Fibroblast of pulmonary artery (primary cell): ENCODE measurements at regions not wholly inside any gene's neighbourhood (a gene's known extent, or its start where the extent isn't known, plus 50 kb on each side); places are given as distances from the start of the nearest gene placed in this dataset.

Experiments used
- DNase-seq: peaks from one replicate; pipeline ENCODE4 v3.0.0-alpha.2; 2010; ENCODE audit warnings: low read depth
- H3K4me3 ChIP-seq: replicated peaks from 2 replicates; pipeline ENCODE4 v1.5.1; 2011; ENCODE audit warnings: low read depth, mild to moderate bottlenecking, control low read depth, low read length, moderate library complexity
- TF ChIP-seq, protein P1 (sequence below): IDR thresholded peaks from 2 replicates; pipeline ENCODE4 v1.5.1; 2011; ENCODE audit warnings: mild to moderate bottlenecking, control low read depth, low read length, inconsistent platforms; ENCODE audit errors: missing control alignments

DNA sequence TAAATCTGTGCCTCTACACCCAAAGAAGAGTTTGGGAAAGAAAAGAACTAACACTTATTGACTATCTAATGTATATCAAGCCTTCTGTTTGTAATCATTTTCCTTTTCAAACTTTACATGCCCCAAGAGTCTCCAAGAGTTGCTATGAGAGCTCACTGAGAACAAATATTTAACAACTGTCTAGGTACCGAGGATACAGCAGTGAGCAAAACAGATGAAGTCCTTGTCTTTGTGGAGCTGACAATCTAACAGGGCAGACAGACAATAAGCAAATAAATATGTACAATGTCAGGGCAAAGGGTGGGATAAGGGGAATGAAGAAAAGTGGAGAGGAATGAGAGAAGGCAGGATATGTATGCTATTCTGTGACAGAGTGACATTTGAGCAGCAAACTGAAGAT is 64.8 kb upstream of the KSR1 start:
- no peak overlapping the region for H3K4me3 ChIP-seq
- TF ChIP-seq, protein P1, sequence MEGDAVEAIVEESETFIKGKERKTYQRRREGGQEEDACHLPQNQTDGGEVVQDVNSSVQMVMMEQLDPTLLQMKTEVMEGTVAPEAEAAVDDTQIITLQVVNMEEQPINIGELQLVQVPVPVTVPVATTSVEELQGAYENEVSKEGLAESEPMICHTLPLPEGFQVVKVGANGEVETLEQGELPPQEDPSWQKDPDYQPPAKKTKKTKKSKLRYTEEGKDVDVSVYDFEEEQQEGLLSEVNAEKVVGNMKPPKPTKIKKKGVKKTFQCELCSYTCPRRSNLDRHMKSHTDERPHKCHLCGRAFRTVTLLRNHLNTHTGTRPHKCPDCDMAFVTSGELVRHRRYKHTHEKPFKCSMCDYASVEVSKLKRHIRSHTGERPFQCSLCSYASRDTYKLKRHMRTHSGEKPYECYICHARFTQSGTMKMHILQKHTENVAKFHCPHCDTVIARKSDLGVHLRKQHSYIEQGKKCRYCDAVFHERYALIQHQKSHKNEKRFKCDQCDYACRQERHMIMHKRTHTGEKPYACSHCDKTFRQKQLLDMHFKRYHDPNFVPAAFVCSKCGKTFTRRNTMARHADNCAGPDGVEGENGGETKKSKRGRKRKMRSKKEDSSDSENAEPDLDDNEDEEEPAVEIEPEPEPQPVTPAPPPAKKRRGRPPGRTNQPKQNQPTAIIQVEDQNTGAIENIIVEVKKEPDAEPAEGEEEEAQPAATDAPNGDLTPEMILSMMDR = no peak
- no peak for DNase-seq

GRCh38 chr17:27396045-27396444 is 60.2 kb upstream of the KSR1 start:
- TF ChIP-seq, protein P1 = no peak
- DNase-seq = no peak
- no peak overlapping the region for H3K4me3 ChIP-seq

DNA sequence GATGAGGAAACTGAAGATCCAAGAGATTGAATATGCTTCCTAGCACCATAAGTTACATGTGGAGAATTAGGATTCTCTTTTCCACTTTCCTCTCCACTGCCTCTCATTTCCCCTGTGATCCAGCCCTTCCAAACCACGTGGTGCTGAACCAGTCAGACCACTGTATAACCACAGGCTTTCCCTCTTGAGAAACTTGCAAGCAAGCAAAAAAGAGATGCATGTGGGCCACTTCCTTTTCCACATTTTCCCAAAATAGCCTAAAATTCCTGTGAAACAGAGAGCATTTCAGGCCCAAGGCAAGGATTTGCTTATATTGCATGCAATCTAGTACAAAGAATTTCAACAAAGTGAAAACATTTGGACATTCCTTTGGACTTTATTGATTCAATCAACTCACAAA is 59.3 kb upstream of the KSR1 start:
- TF ChIP-seq, protein P1 = no peak
- no peak overlapping the region for H3K4me3 ChIP-seq
- DNase-seq = peak; percentile 38

- DNase-seq = no peak
- H3K4me3 ChIP-seq = no peak overlapping the region
- TF ChIP-seq, protein P1 = no peak
Measured at GRCh38 chr17:27398691-27399090, 57.6 kb upstream of the KSR1 start.

GRCh38 chr17:27400991-27401390 is 55.3 kb upstream of the KSR1 start:
- DNase-seq = no peak
- TF ChIP-seq, protein P1 = no peak
- H3K4me3 ChIP-seq = no peak overlapping the region

- DNase-seq = no peak
- TF ChIP-seq, protein P1 = no peak
- H3K4me3 ChIP-seq = no peak overlapping the region
Measured at GRCh38 chr17:27402943-27403342, 53.3 kb upstream of the KSR1 start.

- H3K4me3 ChIP-seq = no peak overlapping the region
- TF ChIP-seq, protein P1 = no peak
- DNase-seq = no peak
Measured at GRCh38 chr17:27403480-27404005, 52.7 kb upstream of the KSR1 start.
